HUES6 (cell line): ENCODE measurements at regions not wholly inside any gene's neighbourhood (a gene's known extent, or its start where the extent isn't known, plus 50 kb on each side); places are given as distances from the start of the nearest gene placed in this dataset.

ENCODE experiments used
- H3K27ac ChIP-seq: 2 replicates; pipeline ENCODE4 v1.7.0; 2013; ENCODE audit warnings: low read depth, mild to moderate bottlenecking, low read length, inconsistent platforms
- H3K27me3 ChIP-seq: 2 replicates; pipeline ENCODE4 v1.6.1; 2013; ENCODE audit warnings: low read length; ENCODE audit not compliant: control insufficient read depth, insufficient read depth
- H3K36me3 ChIP-seq: 2 replicates; pipeline ENCODE4 v1.6.1; 2013; ENCODE audit warnings: low read length; ENCODE audit not compliant: control insufficient read depth, insufficient read depth
- H3K4me1 ChIP-seq: 2 replicates; pipeline ENCODE4 v1.6.1; 2013; ENCODE audit warnings: low read length; ENCODE audit not compliant: control insufficient read depth, insufficient read depth
- H3K4me3 ChIP-seq: 2 replicates; pipeline ENCODE4 v1.5.1; 2013; ENCODE audit warnings: low read depth, low read length
- H3K9ac ChIP-seq: one replicate; pipeline ENCODE4 v1.6.1; 2013; ENCODE audit warnings: mild to moderate bottlenecking, low read length
- H3K9me3 ChIP-seq: 2 replicates; pipeline ENCODE4 v1.6.1; 2013; ENCODE audit warnings: low read depth, low read length; ENCODE audit not compliant: control insufficient read depth, insufficient read depth

GRCh38 chr2:150312271-150312670 is 175.2 kb downstream of the RND3 start:
- Histone ChIP-seq H3K4me3 (no peak overlapping the region), H3K9me3 (no peaks in the 10 kb centered on the region)

GRCh38 chr2:150309311-150310080 is 178.0 kb downstream of the RND3 start:
- Histone ChIP-seq H3K4me1 (no peaks in the 10 kb centered on the region), H3K27ac (no peak overlapping the region)

More at GRCh38 chr2:150312271-150312670, 175.2 kb downstream of the RND3 start:
- Histone ChIP-seq H3K9ac (no peak overlapping the region), H3K27me3 (no peaks in the 10 kb centered on the region), H3K4me1 (no peaks in the 10 kb centered on the region), H3K27ac (no peak overlapping the region), H3K36me3 (no peaks in the 10 kb centered on the region)

GRCh38 chr2:150307258-150307657 is 180.2 kb downstream of the RND3 start:
- no peak overlapping the region for H3K9ac ChIP-seq
- no peaks in the 10 kb centered on the region for H3K4me1 ChIP-seq
- H3K27ac ChIP-seq, result no peak overlapping the region
- no peaks in the 10 kb centered on the region for H3K36me3 ChIP-seq
- H3K27me3 ChIP-seq, result no peaks in the 10 kb centered on the region
- no peak overlapping the region for H3K4me3 ChIP-seq
- peaks cover 21% of the 10 kb centered on the region for H3K9me3 ChIP-seq

More at GRCh38 chr2:150309311-150310080, 178.0 kb downstream of the RND3 start:
- Histone ChIP-seq H3K27me3 (no peaks in the 10 kb centered on the region), H3K4me3 (no peak overlapping the region), H3K36me3 (no peaks in the 10 kb centered on the region), H3K9ac (no peak overlapping the region), H3K9me3 (peaks cover 6% of the 10 kb centered on the region)

- Histone ChIP-seq H3K4me1 (no peaks in the 10 kb centered on the region), H3K9ac (no peak overlapping the region), H3K27ac (no peak overlapping the region), H3K4me3 (no peak overlapping the region), H3K9me3 (peaks cover 24% of the 10 kb centered on the region), H3K27me3 (no peaks in the 10 kb centered on the region), H3K36me3 (no peaks in the 10 kb centered on the region)
Observed at GRCh38 chr2:150303281-150303680, 184.2 kb downstream of the RND3 start.

GRCh38 chr2:150298571-150299305 is 188.7 kb downstream of the RND3 start:
- Histone ChIP-seq H3K4me1 (no peaks in the 10 kb centered on the region), H3K9ac (no peak overlapping the region), H3K27ac (no peak overlapping the region), H3K36me3 (no peaks in the 10 kb centered on the region), H3K9me3 (peaks cover 13% of the 10 kb centered on the region), H3K4me3 (no peak overlapping the region), H3K27me3 (no peaks in the 10 kb centered on the region)

GRCh38 chr2:150296770-150297546 is 190.5 kb downstream of the RND3 start:
- no peak overlapping the region for H3K4me3 ChIP-seq
- H3K9ac ChIP-seq, result no peak overlapping the region
- peaks cover 3% of the 10 kb centered on the region; the same call in 1 of the 2 replicates for H3K9me3 ChIP-seq
- H3K36me3 ChIP-seq, result no peaks in the 10 kb centered on the region
- no peak overlapping the region for H3K27ac ChIP-seq
- H3K27me3 ChIP-seq, result no peaks in the 10 kb centered on the region
- no peaks in the 10 kb centered on the region for H3K4me1 ChIP-seq

- H3K36me3 ChIP-seq, result no peaks in the 10 kb centered on the region
- H3K9ac ChIP-seq, result no peak overlapping the region
- H3K27ac ChIP-seq, result no peak overlapping the region
- no peaks in the 10 kb centered on the region for H3K4me1 ChIP-seq
- no peak overlapping the region for H3K4me3 ChIP-seq
- H3K27me3 ChIP-seq, result no peaks in the 10 kb centered on the region
- H3K9me3 ChIP-seq, result peaks cover 3% of the 10 kb centered on the region; the same call in 1 of the 2 replicates
Observed at GRCh38 chr2:150295544-150295943, 191.9 kb downstream of the RND3 start.

- H3K9ac ChIP-seq, result no peak overlapping the region
- H3K36me3 ChIP-seq, result no peaks in the 10 kb centered on the region
- no peaks in the 10 kb centered on the region for H3K27me3 ChIP-seq
- H3K4me3 ChIP-seq, result no peak overlapping the region
- no peaks in the 10 kb centered on the region for H3K4me1 ChIP-seq
- H3K9me3 ChIP-seq, result no peaks in the 10 kb centered on the region
- H3K27ac ChIP-seq, result no peak overlapping the region
Observed at GRCh38 chr2:150293771-150294170, 193.7 kb downstream of the RND3 start.

GRCh38 chr2:150292807-150293206 is 194.7 kb downstream of the RND3 start:
- Histone ChIP-seq H3K27ac (no peak overlapping the region), H3K4me1 (no peaks in the 10 kb centered on the region), H3K36me3 (no peaks in the 10 kb centered on the region), H3K9ac (no peak overlapping the region), H3K27me3 (no peaks in the 10 kb centered on the region), H3K9me3 (no peaks in the 10 kb centered on the region), H3K4me3 (no peak overlapping the region)

- H3K4me3 ChIP-seq, result no peak overlapping the region
Observed at GRCh38 chr2:150292192-150292591, 195.3 kb downstream of the RND3 start.

More at GRCh38 chr2:150292192-150292591, 195.3 kb downstream of the RND3 start:
- Histone ChIP-seq H3K4me1 (0 out of 2 replicates have a peak, but pooled peaks cover 1% of the 10 kb centered on the region), H3K9ac (no peak overlapping the region), H3K27ac (no peak overlapping the region), H3K36me3 (no peaks in the 10 kb centered on the region), H3K9me3 (no peaks in the 10 kb centered on the region), H3K27me3 (no peaks in the 10 kb centered on the region)
